Activated CD4-positive, alpha-beta T cell treated with anti-CD3 and anti-CD28 coated beads for 1 hour (primary cell): ENCODE measurements at regions not wholly inside any gene's neighbourhood (a gene's known extent, or its start where the extent isn't known, plus 50 kb on each side); places are given as distances from the start of the nearest gene placed in this dataset.

Experiments
- DNase-seq: peaks from one replicate; pipeline ENCODE4 v3.0.0-alpha.2; 2020

DNA sequence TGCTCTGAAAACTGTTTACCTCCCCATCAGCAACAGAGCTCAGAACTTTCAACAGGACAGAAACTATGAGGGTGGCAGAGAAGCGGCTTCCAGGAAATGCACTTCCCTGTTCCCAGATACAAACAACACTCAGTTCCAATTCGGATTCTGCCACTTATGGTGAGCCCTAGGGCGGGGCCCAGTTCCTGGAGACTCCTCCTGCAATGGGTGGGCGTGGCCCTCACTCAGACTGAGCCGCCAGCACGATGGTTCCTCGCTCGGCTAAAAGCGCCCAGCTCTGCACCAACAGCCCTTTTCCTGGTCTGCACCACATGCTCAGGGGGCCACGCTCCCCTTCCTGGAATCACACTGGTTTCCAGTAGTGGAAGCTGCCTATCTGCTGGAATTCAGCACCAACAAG lies 314.1 kb downstream of the CTTN start:
- no peak for DNase-seq

- no peak for DNase-seq
Measured at GRCh38 chr11:70713086-70713835, 314.9 kb downstream of the CTTN start.

DNA sequence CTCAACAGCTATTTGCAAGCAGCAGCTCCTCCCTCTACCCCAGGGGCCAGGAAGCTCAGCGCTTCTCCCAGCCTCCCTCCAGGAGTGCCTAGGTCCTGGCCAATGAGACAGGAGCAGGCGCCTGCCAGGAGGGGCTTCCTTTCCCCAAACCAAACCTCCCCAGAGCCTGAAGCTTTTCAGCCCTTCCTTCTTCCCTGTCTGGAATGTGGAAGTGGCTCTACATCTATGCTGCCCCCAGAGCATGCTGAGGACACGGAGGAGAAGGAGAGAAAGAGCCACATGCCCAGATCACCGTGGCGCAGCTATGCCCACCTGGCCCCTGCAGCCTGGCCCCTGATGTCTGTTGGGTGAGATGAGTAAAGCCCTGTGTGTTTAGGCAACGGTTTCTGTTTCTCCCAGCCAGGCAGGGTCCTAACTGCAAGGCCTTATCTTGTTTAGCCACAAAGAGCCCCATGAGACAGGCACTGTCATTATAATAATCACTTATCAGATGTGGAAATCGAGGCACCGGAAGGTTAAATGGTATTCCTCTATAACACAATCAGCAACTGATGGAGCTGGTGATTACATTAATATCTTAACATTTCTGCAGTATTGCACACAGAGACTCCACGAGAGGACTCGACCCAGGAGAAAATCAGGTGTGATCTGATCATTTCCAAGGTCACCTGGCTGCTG lies 315.8 kb downstream of the CTTN start:
- DNase-seq: no peak

GRCh38 chr11:70715166-70715951 lies 317.0 kb downstream of the CTTN start:
- DNase-seq: no peak

- no peak for DNase-seq
Measured at GRCh38 chr11:70716216-70716615, 317.9 kb downstream of the CTTN start.

DNA sequence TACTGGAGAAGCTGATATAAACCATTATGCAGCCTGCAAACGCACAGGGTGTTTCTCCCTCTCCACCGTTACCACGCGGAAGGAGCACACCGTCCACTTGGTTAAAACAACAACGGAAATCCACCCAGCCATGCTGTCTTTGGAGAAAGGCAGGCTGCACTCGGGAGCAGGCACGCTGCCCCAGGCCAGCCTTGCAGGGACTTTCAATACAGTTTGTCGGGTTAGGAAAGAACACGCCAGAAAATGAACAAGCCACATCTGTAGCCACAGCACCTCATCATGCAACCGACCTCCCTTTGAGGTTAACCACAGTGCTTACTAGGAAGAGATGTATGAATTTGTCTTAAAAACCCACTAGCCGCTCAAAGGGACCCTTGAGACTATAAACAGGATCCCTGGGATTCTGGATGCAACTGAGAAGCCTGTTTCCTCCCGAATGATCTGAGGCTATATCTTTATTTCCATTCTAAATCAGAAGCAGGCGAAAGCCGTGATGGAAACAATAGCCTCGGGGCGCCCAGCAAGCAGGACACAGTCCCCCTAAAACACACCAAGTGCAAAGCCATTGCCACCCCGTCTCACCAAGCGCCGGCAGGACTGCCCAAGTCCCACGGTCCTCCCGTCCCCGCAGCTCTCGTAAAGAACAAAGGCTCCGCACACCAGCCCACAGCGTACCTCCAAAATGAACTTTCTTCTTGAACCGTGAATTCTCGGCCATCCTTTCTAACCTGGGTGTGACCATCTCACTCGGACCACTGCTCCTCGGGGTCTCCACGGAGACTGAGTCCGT lies 318.9 kb downstream of the CTTN start:
- DNase-seq: no peak

GRCh38 chr11:70717936-70718595 lies 319.7 kb downstream of the CTTN start:
- DNase-seq: no peak

DNA sequence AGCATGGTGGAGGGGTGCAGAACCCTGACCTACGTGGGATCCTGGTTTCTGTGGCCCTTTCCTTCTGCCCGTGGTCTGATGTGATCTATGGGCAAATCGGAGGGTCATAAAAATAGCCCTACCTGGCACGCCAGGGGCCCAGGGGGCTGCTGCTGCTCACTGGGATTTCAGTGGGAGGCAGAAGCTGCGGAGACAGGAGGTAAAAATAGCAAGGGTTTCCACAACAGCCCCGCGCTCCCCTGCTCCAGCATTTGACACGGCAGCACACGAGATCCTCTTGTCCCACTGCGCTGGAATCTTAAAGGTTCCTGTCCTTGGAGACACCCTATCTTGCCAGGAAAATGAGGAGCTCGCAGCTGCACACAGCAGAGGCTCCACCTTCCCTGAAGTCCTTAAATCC lies 321.2 kb downstream of the CTTN start:
- no peak for DNase-seq

GRCh38 chr11:70720281-70720680 lies 322.0 kb downstream of the CTTN start:
- no peak for DNase-seq

- DNase-seq: no peak
Measured at GRCh38 chr11:70721006-70721405, 322.7 kb downstream of the CTTN start.

GRCh38 chr11:70725278-70725677 lies 326.9 kb downstream of the CTTN start:
- no peak for DNase-seq

DNA sequence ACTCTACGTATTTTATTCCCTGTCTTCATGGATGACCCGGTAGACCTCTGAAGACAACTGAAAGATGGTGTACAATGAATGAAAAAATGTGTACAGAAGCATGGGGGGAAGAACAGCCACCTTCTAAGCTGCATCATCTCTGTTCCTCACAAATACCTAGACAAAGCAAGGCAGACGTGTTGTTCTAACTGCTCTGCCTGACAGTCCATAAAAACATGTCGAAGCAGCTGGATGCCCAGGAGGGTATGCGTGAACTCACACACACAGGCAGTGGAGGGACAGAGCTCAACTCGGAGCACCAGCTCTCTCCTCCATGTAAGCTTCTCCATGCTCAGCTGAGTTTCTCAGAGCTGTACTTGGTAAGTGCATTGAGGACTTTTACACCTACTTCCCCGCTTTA lies 327.4 kb downstream of the CTTN start:
- DNase-seq: no peak

DNA sequence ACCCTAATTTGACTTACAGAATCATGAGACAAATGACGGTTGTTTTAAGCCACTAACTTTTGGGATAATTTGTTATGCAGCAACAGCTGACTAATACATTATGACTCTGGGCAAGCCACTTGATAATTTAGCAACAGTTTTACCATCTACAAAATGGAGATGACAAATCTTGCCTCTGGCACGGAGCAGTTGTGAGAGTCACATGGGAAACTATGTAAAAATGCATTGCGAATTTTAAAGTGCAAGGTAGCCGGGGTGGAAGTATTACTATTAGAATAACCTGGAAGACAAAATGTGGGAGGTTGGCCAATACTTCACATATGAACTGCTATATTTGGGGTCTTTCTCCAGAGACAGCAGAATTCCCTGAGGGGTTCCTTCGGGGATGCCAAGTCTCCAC lies 328.7 kb downstream of the CTTN start:
- DNase-seq: no peak

- no peak for DNase-seq
Measured at GRCh38 chr11:70727899-70728620, 329.7 kb downstream of the CTTN start.

DNA sequence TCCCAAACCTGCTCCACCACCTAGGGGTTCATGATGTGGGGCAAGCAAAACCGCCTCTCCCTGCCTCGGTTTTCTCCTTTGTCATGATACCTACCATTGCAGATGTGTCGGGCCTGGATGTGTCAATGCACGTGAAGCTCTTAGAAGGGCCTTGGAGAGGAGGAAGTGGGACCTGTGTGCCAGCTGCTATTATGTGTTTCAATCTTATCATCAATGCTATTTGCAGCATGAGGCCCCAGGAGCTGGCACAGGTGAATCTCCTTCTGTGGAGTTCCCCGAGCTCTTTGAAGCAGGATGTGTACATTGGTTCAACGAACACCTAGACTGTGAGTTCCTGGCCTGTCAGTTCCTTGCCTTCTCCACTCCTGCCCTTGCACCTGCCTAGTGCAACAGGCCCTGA lies 331.6 kb downstream of the CTTN start:
- DNase-seq: no peak

DNA sequence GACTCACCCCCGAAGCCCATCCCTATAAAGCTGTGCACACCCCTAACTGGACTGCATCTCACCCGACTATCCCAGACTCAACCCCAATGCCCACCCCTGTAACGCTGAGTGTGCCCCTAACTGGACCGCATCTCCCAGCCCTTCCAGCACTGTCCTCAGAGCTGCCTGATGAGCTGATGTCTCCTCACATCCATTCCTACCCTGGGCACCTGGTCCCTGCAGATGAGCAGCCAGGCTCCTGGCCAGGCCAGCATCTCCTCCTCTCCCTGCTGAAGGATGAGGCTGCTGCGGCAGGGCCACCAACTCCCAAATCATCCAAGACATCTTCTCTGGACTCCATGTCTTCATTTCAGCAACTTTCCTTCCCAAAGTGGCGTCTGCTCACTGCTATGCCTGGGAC lies 332.1 kb downstream of the CTTN start:
- no peak for DNase-seq

GRCh38 chr11:70731271-70732022 lies 333.1 kb downstream of the CTTN start:
- DNase-seq: no peak

DNA sequence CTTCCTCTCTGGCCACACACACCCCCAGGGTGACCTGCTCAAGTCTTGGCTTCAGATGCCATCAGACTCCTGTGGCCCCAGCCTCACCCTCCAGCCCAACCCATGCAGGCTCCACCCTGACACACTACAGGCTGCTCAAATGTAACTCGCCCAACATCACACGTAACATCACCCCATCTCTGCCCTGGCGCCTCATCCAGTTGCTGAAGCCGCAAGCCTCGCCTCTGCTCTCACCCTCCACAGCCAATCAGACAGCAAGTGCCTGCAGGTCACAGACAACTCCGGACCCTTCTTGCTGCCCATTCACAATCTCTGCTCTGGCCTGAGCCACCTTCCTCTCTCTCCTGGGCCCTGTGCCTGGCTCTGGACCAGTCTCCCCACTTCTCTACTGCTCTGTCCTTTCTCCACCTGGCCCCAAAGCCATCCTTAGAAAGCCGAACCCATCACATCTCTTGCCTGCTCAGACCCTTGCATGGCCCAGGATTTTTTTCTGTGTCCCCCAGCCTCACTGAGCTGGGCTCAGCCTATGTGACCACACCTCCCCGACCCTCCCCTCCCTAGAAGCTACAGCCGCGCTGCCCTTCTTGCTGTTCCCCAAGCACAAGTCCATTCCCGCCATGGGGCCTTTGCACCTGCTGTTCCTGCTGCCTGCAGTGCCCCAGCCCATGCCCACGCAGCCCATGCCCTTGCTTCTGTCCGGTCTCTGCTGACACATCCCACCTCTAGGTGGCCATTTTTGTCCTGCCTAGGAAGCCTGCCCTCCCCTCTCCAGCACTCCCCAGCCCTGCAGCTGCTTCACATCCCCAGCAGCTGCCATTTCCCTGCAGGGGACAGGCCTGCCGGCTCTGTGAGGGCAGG lies 333.9 kb downstream of the CTTN start:
- no peak for DNase-seq

- no peak for DNase-seq
Measured at GRCh38 chr11:70732881-70733196, 334.5 kb downstream of the CTTN start.
